H9 (cell line): ENCODE measurements at regions not wholly inside any gene's neighbourhood (a gene's known extent, or its start where the extent isn't known, plus 50 kb on each side); places are given as distances from the start of the nearest gene placed in this dataset.

Experiments used
- DNase-seq: peaks from one replicate; pipeline ENCODE4 v3.0.0-alpha.2; 2017
- H2AFZ ChIP-seq: one replicate; pipeline ENCODE4 v1.6.1; 2013; ENCODE audit warnings: mild to moderate bottlenecking, low read length, control low read depth, moderate library complexity
- H2AK5ac ChIP-seq: 2 replicates; pipeline ENCODE4 v1.6.1; 2013; ENCODE audit warnings: low read length, control low read depth, mixed read lengths; ENCODE audit not compliant: insufficient read length
- H2BK120ac ChIP-seq: one replicate; pipeline ENCODE4 v1.6.1; 2013; ENCODE audit warnings: low read depth, mild to moderate bottlenecking, low read length, control low read depth, inconsistent platforms; ENCODE audit not compliant: poor library complexity, severe bottlenecking
- H2BK12ac ChIP-seq: 2 replicates; pipeline ENCODE4 v1.6.1; 2013; ENCODE audit warnings: low read length, control low read depth, mixed read lengths, low read depth; ENCODE audit not compliant: insufficient read length
- H2BK15ac ChIP-seq: 2 replicates; pipeline ENCODE4 v1.6.1; 2013; ENCODE audit warnings: low read depth, low read length, control low read depth
- H2BK20ac ChIP-seq: one replicate; pipeline ENCODE4 v1.6.1; 2013; ENCODE audit warnings: low read depth, mild to moderate bottlenecking, low read length, control low read depth, inconsistent platforms; ENCODE audit not compliant: poor library complexity, severe bottlenecking
- H2BK5ac ChIP-seq: 2 replicates; pipeline ENCODE4 v1.6.1; 2013; ENCODE audit warnings: low read length, control low read depth, mixed read lengths; ENCODE audit not compliant: insufficient read length
- H3K14ac ChIP-seq: 2 replicates; pipeline ENCODE4 v1.6.1; 2013; ENCODE audit warnings: low read length, control low read depth; ENCODE audit not compliant: insufficient read depth
- H3K18ac ChIP-seq: 2 replicates; pipeline ENCODE4 v1.6.1; 2013; ENCODE audit warnings: low read depth, mild to moderate bottlenecking, mixed read lengths, low read length, control low read depth; ENCODE audit not compliant: insufficient read length
- H3K23ac ChIP-seq: 2 replicates; pipeline ENCODE4 v1.6.1; 2013; ENCODE audit warnings: low read length, control low read depth, mixed read lengths, low read depth; ENCODE audit not compliant: insufficient read length
- H3K23me2 ChIP-seq: 2 replicates; pipeline ENCODE4 v1.6.1; 2013; ENCODE audit warnings: low read depth, mild to moderate bottlenecking, mixed read lengths, low read length, control low read depth; ENCODE audit not compliant: insufficient read length, poor library complexity, severe bottlenecking
- H3K27ac ChIP-seq: 2 replicates; pipeline ENCODE4 v1.5.1; 2013; ENCODE audit warnings: low read length, control low read depth, mixed read lengths, low read depth; ENCODE audit not compliant: insufficient read length
- H3K27me3 ChIP-seq: 2 replicates; pipeline ENCODE4 v1.6.1; 2013; ENCODE audit warnings: low read length, control low read depth, inconsistent platforms; ENCODE audit not compliant: insufficient read depth
- H3K4ac ChIP-seq: 2 replicates; pipeline ENCODE4 v1.6.1; 2013; ENCODE audit warnings: low read depth, mild to moderate bottlenecking, control low read depth, inconsistent platforms, low read length, moderate library complexity
- H3K4me1 ChIP-seq: 2 replicates; pipeline ENCODE4 v1.6.1; 2013; ENCODE audit warnings: low read length, control low read depth, inconsistent platforms; ENCODE audit not compliant: insufficient read depth
- H3K4me2 ChIP-seq: 2 replicates; pipeline ENCODE4 v1.6.1; 2013; ENCODE audit warnings: low read length, control low read depth, mixed read lengths; ENCODE audit not compliant: insufficient read length, insufficient read depth
- H3K56ac ChIP-seq: 2 replicates; pipeline ENCODE4 v1.6.1; 2013; ENCODE audit warnings: low read depth, mild to moderate bottlenecking, mixed read lengths, low read length, control low read depth; ENCODE audit not compliant: insufficient read length
- H3K79me1 ChIP-seq: 2 replicates; pipeline ENCODE4 v1.6.1; 2013; ENCODE audit warnings: low read depth, mild to moderate bottlenecking, moderate library complexity, low read length, control low read depth, inconsistent platforms; ENCODE audit not compliant: insufficient read depth, poor library complexity, severe bottlenecking
- H3K79me2 ChIP-seq: 2 replicates; pipeline ENCODE4 v1.6.1; 2013; ENCODE audit warnings: low read length, control low read depth, inconsistent platforms; ENCODE audit not compliant: insufficient read depth
- H3K9ac ChIP-seq: 2 replicates; pipeline ENCODE4 v1.6.1; 2013; ENCODE audit warnings: low read length, control low read depth, mixed read lengths; ENCODE audit not compliant: insufficient read length; ENCODE audit errors: extremely low read depth
- H3K9me3 ChIP-seq: one replicate; pipeline ENCODE4 v1.6.1; 2013; ENCODE audit warnings: low read depth, low read length, inconsistent platforms; ENCODE audit not compliant: control insufficient read depth
- H3T11ph ChIP-seq: one replicate; pipeline ENCODE4 v1.6.1; 2013; ENCODE audit warnings: mild to moderate bottlenecking, low read length, control low read depth, inconsistent platforms
- H4K20me1 ChIP-seq: one replicate; pipeline ENCODE4 v1.6.1; 2013; ENCODE audit not compliant: control insufficient read depth, insufficient read length, insufficient read depth
- H4K5ac ChIP-seq: 2 replicates; pipeline ENCODE4 v1.6.1; 2013; ENCODE audit warnings: low read depth, mild to moderate bottlenecking, mixed read lengths, low read length, control low read depth; ENCODE audit not compliant: insufficient read length
- H4K8ac ChIP-seq: replicated peaks from 2 replicates; pipeline ENCODE4 v1.6.1; 2013; ENCODE audit warnings: low read length, control low read depth, mixed read lengths, low read depth; ENCODE audit not compliant: insufficient read length
- H4K91ac ChIP-seq: 2 replicates; pipeline ENCODE4 v1.6.1; 2013; ENCODE audit warnings: low read depth, mild to moderate bottlenecking, moderate library complexity, mixed read lengths, low read length, control low read depth; ENCODE audit not compliant: insufficient read length
- H3K27ac Mint-ChIP-seq, 3 experiments: 2 replicates in 2 of 3; 3 replicates in 1 of 3; pipeline ENCODE4 v1.8.0; 2020 to 2021; ENCODE audit warnings: mixed read lengths in 3 of 3, mild to moderate bottlenecking in 1 of 3, moderate library complexity in 1 of 3
- H3K27me3 Mint-ChIP-seq: 2 replicates; pipeline ENCODE4 v1.8.0; 2021; ENCODE audit warnings: low read depth, mild to moderate bottlenecking, moderate library complexity, mixed read lengths
- H3K36me3 Mint-ChIP-seq, 3 experiments: 2 replicates in 2 of 3; 3 replicates in 1 of 3; pipeline ENCODE4 v1.8.0; 2020 to 2021; ENCODE audit warnings: low read depth in 3 of 3, mixed read lengths in 3 of 3; ENCODE audit not compliant: insufficient read depth in 1 of 3
- H3K4me1 Mint-ChIP-seq, 2 experiments: 2 replicates each; pipeline ENCODE4 v1.8.0; 2020; ENCODE audit warnings: mixed read lengths in 2 of 2
- H3K4me3 Mint-ChIP-seq, 2 experiments: 2 replicates in 1 of 2; 3 replicates in 1 of 2; pipeline ENCODE4 v1.8.0; 2020 to 2021; ENCODE audit warnings: mild to moderate bottlenecking in 2 of 2, mixed read lengths in 2 of 2, moderate library complexity in 1 of 2
- H3K9me3 Mint-ChIP-seq, 2 experiments: 2 replicates in 1 of 2; 3 replicates in 1 of 2; pipeline ENCODE4 v1.8.0; 2020; ENCODE audit warnings: mild to moderate bottlenecking in 2 of 2, mixed read lengths in 2 of 2, moderate library complexity in 1 of 2
- CTCF ChIP-seq: fragments of 200-600 bp; sonication (generic); conservative IDR thresholded peaks from 3 replicates; pipeline ENCODE4 v1.8.0; 2021; ENCODE audit warnings: antibody characterized with exemption, mild to moderate bottlenecking
- WGBS: extraction: QIAGEN DNeasy Blood & Tissue Kit; methylation state at CpG from one replicate; pipeline ENCODE4 v1.1.7; 2013; ENCODE audit warnings: missing lambda C conversion rate, low lambda C conversion rate, mixed read lengths; ENCODE audit not compliant: insufficient read length; ENCODE audit errors: extremely low coverage; 5-methylcytosine and 5-hydroxymethylcytosine counted together

- Histone ChIP-seq H4K8ac (no peak overlapping the region), H3K23me2 (no peaks in the 10 kb centered on the region), H3K56ac (no peak overlapping the region), H3K79me1 (no peaks in the 10 kb centered on the region), H2BK20ac (no peak overlapping the region), H2BK5ac (no peak overlapping the region), H4K5ac (no peak overlapping the region), H3K9ac (no peak overlapping the region), H4K91ac (no peak overlapping the region), H2AK5ac (no peak overlapping the region), H3K18ac (no peak overlapping the region), H3K4me1 (no peaks in the 10 kb centered on the region), H3T11ph (no peak overlapping the region), H4K20me1 (no peaks in the 10 kb centered on the region), H2BK120ac (no peak overlapping the region), H3K14ac (no peak overlapping the region), H3K4ac (no peak overlapping the region), H3K27me3 (no peaks in the 10 kb centered on the region), H2BK15ac (no peak overlapping the region), H3K79me2 (no peaks in the 10 kb centered on the region), H3K9me3 (no peaks in the 10 kb centered on the region), H2BK12ac (no peak overlapping the region), H3K27ac (no peak overlapping the region), H3K23ac (no peak overlapping the region), H3K4me2 (no peak overlapping the region), H2AFZ (no peak overlapping the region)
- no CpG with 5 or more reads among the region's 1 CpG for WGBS
- Mint-ChIP-seq H3K27ac (no peak overlapping the region), H3K4me1 (no peaks in the 10 kb centered on the region), H3K9me3 (no peaks in the 10 kb centered on the region; a peak in 1 of 5 replicates), H3K36me3 (no peaks in the 10 kb centered on the region; a peak in 2 of 7 replicates), H3K4me3 (no peak overlapping the region), H3K27me3 (peaks cover 4% of the 10 kb centered on the region; the same call in 1 of the 2 replicates)
- TF ChIP-seq CTCF = no peak
- no peak for DNase-seq
Measured at GRCh38 chr9:90451804-90452203, 190.8 kb downstream of the DIRAS2 start.
